ENCODE measurements at regions not wholly inside any gene's neighbourhood (a gene's known extent, or its start where the extent isn't known, plus 50 kb on each side); places are given as distances from the start of the nearest gene placed in this dataset.

- no peak for DNase-seq
- Histone ChIP-seq H3K79me2 (ENCODE audit: insufficient read depth) (no peaks in the 10 kb centered on the region), H3K9me3 (no peaks in the 10 kb centered on the region), H3K4me2 (no peak overlapping the region), H3K4me1 (ENCODE audit: control insufficient read depth in 1 of 2, insufficient read depth in 2 of 2, low read depth in 1 of 2, low read length in 1 of 2) (peaks cover 0 to 7% of the 10 kb centered on the region in 2 experiments; a peak in 1 of 4 replicates), H3K36me3 (replicated peaks in 1 of 2; ENCODE audit: control insufficient read depth in 1 of 2, insufficient read depth in 2 of 2, low read length in 1 of 2) (no peaks in the 10 kb centered on the region), H3K9me2 (no peaks in the 10 kb centered on the region), H3F3A (replicated peaks; ENCODE audit: insufficient read depth) (no peaks in the 10 kb centered on the region), H3K27me3 (ENCODE audit: insufficient read depth) (no peaks in the 10 kb centered on the region), H2AFZ (ENCODE audit: low read depth) (no peak overlapping the region), H3K27ac (ENCODE audit: low read depth in 2 of 2, low read length in 1 of 2) (no peak overlapping the region), H4K20me1 (ENCODE audit: insufficient read depth) (no peaks in the 10 kb centered on the region), H3K4me3 (ENCODE audit: low read depth in 2 of 2, low read length in 1 of 2) (no peak overlapping the region), H3K9ac (no peak overlapping the region)
- POLR2A ChIA-PET, result no interaction called here
- CTCF ChIA-PET, result interaction anchor here (1.2 kb wide), 1 partner anchor 11 kb away, joined by 4 read pairs; no protein-coding TSS in a partner anchor
- TF ChIP-seq, protein P1, sequence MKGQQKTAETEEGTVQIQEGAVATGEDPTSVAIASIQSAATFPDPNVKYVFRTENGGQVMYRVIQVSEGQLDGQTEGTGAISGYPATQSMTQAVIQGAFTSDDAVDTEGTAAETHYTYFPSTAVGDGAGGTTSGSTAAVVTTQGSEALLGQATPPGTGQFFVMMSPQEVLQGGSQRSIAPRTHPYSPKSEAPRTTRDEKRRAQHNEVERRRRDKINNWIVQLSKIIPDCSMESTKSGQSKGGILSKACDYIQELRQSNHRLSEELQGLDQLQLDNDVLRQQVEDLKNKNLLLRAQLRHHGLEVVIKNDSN (IDR thresholded peaks at IDR 0.05; ENCODE audit: borderline replicate concordance, low read depth), result no peak
- no peak for TF ChIP-seq RAD21 (IDR thresholded peaks at IDR 0.05; ENCODE audit: low read length)
- no peak for TF ChIP-seq TCF12 (IDR thresholded peaks at IDR 0.05)
- no peak for TF ChIP-seq POLR2AphosphoS5 (IDR thresholded peaks at IDR 0.05; ENCODE audit: low read depth, low read length)
- TF ChIP-seq TEAD4 (IDR thresholded peaks at IDR 0.05; ENCODE audit: borderline replicate concordance, insufficient read depth), result no peak
- TF ChIP-seq GABPA (IDR thresholded peaks at IDR 0.05; ENCODE audit: low read depth), result no peak
- TF ChIP-seq USF2 (IDR thresholded peaks at IDR 0.05; ENCODE audit: borderline replicate concordance, low read depth, low read length), result no peak
- no peak for TF ChIP-seq ELF1 (IDR thresholded peaks at IDR 0.05)
- 41% methylated on average over 6 of the region's 8 CpGs for WGBS (ENCODE audit: low lambda C conversion rate)
Observed at GRCh38 chr11:70655816-70656215, 257.5 kb downstream of the CTTN start.

DNA sequence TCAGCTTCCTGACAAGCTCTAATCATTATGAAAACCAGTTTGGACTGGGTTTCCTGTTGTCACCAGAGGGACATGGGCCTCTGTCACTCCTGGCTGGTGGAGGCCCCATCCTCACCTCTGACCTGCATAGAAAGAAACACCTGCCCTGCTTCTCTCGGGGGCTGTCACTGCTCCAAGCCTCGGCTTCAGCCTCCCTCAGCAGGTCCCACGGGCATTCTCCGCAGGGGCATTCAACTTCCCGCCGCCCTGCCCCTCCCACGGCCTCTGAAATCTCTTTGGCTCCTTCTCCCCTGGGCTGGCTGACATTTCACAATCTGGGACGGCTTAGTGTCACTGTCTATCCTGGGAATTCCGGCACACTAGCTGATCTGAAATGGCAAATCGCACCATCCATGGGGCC, 257.9 kb downstream of the CTTN start:
- Histone ChIP-seq H2AFZ (ENCODE audit: low read depth) (no peak overlapping the region), H3K79me2 (ENCODE audit: insufficient read depth) (no peaks in the 10 kb centered on the region), H3K9me2 (no peaks in the 10 kb centered on the region), H3F3A (replicated peaks; ENCODE audit: insufficient read depth) (no peaks in the 10 kb centered on the region), H3K36me3 (replicated peaks in 1 of 2; ENCODE audit: control insufficient read depth in 1 of 2, insufficient read depth in 2 of 2, low read length in 1 of 2) (no peaks in the 10 kb centered on the region), H3K9me3 (no peaks in the 10 kb centered on the region), H3K27me3 (ENCODE audit: insufficient read depth) (no peaks in the 10 kb centered on the region), H3K4me2 (no peak overlapping the region), H3K4me1 (ENCODE audit: control insufficient read depth in 1 of 2, insufficient read depth in 2 of 2, low read depth in 1 of 2, low read length in 1 of 2) (peaks cover 0 to 9% of the 10 kb centered on the region in 2 experiments; a peak in 1 of 4 replicates), H4K20me1 (ENCODE audit: insufficient read depth) (no peaks in the 10 kb centered on the region), H3K27ac (ENCODE audit: low read depth in 2 of 2, low read length in 1 of 2) (no peak overlapping the region), H3K4me3 (ENCODE audit: low read depth in 2 of 2, low read length in 1 of 2) (no peak overlapping the region), H3K9ac (no peak overlapping the region)
- no peak for DNase-seq
- ChIA-PET POLR2A (no interaction called here), CTCF (no interaction called here)
- 36% methylated on average over 4 of the region's 10 CpGs for WGBS (ENCODE audit: low lambda C conversion rate)
- TF ChIP-seq NRF1 (IDR thresholded peaks at IDR 0.05; ENCODE audit: low read depth, low read length), result no peak
- TF ChIP-seq GATA2 (CRISPR knock-in tag; IDR thresholded peaks at IDR 0.05), result no peak
- no peak for TF ChIP-seq SIN3A (IDR thresholded peaks at IDR 0.05; ENCODE audit: borderline replicate concordance, low read depth, low read length)
- no peak for TF ChIP-seq TCF12 (IDR thresholded peaks at IDR 0.05)
- TF ChIP-seq FOXJ3 (CRISPR knock-in tag; IDR thresholded peaks at IDR 0.05), result no peak
- TF ChIP-seq YY1 (IDR thresholded peaks at IDR 0.05; ENCODE audit: low read depth), result no peak
- no peak for TF ChIP-seq MAX (IDR thresholded peaks at IDR 0.05; ENCODE audit: low read depth)
- no peak for TF ChIP-seq RCOR1 (IDR thresholded peaks at IDR 0.05; ENCODE audit: low read length)
- TF ChIP-seq, protein P1 (IDR thresholded peaks at IDR 0.05; ENCODE audit: borderline replicate concordance, low read depth), result no peak
- no peak for TF ChIP-seq JUND (IDR thresholded peaks at IDR 0.05)
- TF ChIP-seq USF2 (IDR thresholded peaks at IDR 0.05; ENCODE audit: borderline replicate concordance, low read depth, low read length), result no peak
- TF ChIP-seq TEAD4 (IDR thresholded peaks at IDR 0.05; ENCODE audit: borderline replicate concordance, insufficient read depth), result no peak
- no peak for TF ChIP-seq FOXM1 (IDR thresholded peaks at IDR 0.05; ENCODE audit: low read depth)
- TF ChIP-seq PBX3 (IDR thresholded peaks at IDR 0.05), result no peak
- TF ChIP-seq ELF1 (IDR thresholded peaks at IDR 0.05), result no peak
- TF ChIP-seq FOSL2 (IDR thresholded peaks at IDR 0.05; ENCODE audit: borderline replicate concordance, low read depth), result no peak

Data from SK-N-SH (cell line).